IPS DF 4.7 (cell line): ENCODE measurements at regions not wholly inside any gene's neighbourhood (a gene's known extent, or its start where the extent isn't known, plus 50 kb on each side); places are given as distances from the start of the nearest gene placed in this dataset.
"Not testable (repeated sequence)": the region's sequence is repeated elsewhere in the genome, so short reads cannot be mapped to it uniquely, and the experiment has no call there.

ENCODE experiments used
- DNase-seq: peaks from one replicate; pipeline ENCODE4 v3.0.0-alpha.2; 2013; ENCODE audit warnings: low spot score; ENCODE audit errors: extremely low read depth

DNA sequence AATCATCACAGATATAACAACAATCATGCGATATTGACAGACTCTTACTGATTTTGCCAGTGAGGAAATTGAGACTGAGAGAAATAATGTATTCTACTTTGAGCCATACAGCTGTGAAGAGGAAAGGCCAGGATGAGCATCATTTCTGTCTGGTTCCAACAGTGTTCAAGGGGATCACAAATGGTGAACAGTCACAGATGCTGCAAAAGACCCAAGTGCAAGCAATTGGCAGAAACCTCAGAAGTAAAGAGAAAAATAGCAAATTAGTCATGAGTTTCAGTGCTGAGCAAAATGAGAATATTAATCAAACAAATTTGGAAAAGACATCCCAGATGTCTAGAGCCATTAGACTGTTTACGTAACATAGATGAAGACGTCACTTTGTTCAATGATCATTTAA, 114.1 kb downstream of the RAB38 start:
- DNase-seq, result no peak

DNA sequence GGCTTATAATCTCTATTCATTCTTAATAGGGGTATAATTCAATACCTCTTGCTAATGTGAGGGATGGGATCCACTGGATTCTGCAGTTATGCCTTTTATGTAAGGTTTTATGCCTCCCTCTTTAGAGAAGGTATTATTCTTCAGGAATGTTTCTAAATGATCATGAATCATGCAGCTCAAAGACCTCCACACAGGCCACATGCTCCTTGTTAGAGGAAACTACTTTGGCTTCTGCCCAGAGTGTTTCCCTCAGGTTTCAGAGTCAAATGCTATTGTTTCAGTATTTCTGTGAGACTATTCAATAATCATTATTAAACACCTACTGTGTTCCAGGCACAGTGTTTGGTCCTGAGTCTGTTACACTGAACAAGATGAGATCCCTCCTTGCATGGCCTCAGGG, 115.9 kb downstream of the RAB38 start:
- DNase-seq, result no peak

DNA sequence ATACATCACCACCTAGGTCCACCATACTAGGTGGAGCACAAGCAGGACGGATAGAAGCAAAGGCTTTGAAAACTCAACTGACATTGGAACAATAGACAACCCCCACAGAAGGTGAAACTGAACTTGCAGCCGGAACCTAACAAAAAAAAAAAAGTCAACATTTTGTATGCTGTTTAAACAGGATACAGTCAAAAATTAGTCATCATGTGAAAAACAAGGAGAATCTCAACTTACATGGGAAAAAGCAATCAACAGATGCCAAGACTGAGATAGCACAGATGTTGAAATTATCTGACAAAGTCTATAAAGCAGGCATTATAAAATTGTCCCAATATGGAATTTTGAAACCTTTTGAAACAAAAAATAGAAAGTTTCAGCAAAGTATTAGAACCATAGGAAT, 123.8 kb downstream of the RAB38 start:
- no peak for DNase-seq

DNA sequence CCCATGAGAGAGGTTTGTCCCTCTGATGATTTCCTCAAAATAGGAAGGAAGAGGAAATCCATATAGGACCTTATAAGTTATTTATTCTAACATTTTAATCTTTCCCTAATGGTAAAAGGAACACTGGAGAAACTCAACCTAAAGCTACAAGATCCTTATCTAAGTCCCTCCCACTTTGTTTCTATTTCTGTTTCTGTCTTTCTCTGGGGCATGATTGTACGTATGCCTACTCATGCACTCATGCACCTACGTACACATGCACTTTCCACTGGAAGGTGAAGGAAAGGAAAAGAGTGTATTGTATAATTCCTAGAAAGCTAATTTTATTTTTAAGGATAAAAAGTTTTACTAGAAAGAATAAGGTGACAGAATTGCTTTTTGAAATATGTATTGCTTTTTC, 125.0 kb downstream of the RAB38 start:
- DNase-seq, result no peak

DNA sequence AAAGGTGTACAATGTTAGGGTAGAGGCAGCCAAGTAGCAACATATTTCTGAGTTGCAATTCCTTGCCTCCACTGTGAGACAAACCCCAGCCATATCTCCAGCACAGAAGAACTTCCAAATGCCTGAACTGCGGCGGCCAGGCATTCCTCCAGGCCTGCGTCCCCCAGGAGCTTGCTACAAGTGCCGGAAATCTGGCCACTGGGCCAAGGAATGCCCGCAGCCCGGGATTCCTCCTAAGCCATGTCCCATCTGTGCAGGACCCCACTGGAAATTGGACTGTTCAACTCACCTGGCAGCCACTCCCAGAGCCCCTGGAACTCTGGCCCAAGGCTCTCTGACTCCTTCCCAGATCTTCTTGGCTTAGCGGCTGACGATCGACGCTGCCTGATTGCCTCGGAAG, 130.0 kb downstream of the RAB38 start:
- not testable (repeated sequence) for DNase-seq

DNA sequence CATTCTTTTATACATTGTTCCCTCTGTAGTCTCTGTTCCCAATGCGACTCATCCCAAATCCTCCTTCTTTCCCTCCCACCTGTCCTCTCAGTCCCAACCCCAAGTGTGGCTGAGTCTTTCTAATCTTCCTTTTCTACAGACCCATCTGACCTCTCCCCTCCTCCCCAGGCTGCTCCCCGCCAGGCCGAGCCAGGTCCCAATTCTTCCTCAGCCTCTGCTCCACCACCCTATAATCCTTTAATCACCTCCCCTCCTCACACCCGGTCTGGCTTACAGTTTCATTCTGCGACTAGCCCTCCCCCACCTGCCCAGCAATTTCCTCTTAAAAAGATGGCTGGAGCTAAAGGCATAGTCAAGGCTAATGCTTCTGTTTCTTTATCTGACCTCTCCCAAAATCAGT, 130.6 kb downstream of the RAB38 start:
- not testable (repeated sequence) for DNase-seq

DNA sequence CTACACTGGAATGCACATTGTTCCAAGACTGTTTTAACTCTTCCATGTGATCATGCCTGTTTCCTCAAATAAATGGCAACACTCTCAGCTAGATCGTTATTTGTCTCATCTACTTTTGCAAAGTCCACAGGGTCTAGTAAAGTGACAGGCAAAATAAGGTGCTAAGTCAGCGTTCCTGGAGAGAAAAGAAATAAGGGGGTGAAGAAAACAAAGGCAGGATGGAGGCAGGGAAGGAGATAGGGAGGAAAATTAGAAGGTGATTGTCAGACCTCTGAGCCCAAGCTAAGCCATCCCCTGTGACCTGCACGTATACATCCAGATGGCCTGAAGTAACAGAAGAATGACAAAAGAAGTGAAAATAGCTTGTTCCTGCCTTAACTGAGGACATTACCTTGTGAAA, 132.1 kb downstream of the RAB38 start:
- no peak for DNase-seq

DNA sequence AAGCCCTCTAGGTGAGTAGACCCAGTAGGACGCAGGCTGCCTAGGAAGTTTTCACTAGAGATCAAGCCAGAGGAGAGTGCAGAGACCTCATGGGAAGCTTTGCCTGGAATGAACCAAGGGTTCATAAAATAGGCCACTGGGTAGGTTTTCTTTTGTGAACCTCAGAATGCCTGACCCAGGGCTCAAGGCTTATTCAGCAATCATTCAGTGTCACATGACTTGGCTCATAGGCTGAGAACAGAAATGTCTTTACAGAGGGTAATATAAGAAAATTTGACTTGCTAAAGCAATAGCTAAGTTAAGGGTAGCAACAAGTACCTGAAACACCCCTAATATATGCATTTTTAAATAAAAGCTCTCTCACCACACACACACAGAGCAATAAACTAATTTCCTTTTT, 132.6 kb downstream of the RAB38 start:
- DNase-seq, result no peak

DNA sequence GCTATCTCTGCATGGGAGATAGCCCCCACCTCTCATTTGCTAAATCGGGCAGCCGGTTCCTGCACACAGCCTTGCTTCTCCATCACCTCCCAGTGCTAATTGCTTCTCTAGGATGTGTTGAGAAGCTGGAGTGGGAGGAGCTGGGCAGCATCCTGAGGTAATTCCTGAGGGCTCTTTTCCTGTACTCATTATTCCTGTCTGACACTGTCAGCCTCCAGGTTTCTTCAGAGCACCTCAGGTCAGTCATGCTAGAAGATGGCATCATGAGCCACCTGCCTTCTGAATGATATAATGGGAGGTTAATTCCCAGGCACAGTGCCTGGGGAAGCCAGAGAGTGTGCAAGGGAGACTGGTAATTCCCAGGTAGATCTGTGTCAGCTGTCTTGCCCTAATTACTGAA, 133.0 kb downstream of the RAB38 start:
- no peak for DNase-seq

DNA sequence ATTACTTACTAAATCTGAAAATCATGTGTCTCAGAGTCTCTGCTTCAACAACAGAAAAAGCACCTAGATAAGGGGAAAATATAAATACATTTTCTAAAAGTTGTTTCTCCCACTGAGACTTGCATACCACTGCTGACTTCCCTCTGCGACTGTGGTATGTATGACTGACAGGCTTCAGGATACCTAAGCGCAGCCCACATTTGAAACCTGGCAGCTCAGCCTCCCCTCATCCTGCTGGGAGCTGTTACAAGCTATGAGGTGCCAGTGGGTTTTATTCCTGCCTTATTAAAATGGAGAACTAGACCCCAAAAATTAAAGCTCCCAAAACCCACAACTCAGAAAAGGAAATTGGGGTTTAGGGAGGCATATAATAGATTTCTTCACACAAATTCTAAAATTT, 133.6 kb downstream of the RAB38 start:
- no peak for DNase-seq

DNA sequence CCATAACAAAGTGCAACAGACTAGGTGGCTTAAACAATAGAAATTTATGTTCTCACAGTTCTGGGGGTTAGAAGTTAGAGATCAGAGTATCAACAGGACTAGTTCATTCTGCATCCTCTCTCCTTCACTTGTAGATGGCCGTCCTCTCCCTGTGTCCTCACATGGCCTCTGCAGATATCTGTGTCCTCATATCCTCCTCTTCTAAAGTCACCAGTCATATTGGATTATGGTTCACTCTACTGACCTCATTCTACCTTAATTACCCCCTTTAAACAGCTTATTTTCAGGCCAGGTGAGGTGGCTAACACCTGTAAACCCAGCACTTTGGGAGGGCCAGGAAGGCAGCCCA, 135.1 kb downstream of the RAB38 start:
- no peak for DNase-seq

DNA sequence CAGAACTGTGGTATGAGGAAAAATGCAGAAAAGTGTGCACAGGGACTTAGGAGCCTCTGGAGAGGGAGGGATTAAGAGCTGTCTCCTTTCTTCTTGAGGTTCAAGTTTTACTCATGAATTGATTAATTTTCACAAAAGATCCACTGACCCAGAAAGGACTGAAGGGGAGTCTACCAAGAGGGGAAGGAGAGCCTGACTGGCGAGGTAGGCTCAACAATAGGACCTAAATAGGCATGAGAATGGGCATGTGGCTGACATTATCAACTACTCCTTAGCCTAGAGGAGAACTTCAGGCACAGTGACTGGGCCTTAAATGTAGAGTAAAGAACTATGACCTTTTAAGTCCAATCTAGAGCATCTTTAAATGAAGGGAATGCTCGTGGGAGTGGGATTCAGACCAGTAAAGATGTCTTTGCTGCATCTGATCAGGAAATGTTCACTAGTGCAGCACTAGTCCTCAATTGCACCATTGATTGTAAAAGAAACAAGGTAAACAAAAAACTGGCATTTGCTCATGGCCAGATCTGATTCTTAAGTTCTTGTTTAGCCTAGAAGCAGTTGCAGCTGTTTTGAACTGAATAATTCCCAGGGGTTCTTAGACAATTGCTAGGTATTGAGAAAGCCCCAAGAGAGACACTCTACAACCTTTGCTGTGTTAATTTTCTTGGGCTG, 135.6 kb downstream of the RAB38 start:
- DNase-seq, result no peak

DNA sequence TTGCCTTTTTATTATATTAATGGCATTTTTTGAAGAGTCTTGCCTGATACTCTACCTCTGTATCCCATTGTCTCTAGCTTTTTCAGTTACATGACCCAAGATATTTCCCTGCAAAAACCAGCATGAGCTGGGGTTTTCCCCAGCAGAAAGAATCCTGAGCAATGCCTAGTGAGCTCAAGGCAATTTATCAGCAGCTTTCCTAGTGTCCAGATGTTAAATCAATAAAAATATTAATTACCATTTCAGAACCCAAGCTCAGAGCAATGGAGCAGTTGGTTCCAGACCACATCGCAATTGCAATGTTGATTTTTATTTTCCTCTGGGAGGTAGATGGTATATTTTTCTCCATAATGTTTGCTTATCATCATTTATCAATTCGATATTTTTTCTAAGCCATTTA, 137.2 kb downstream of the RAB38 start:
- DNase-seq, result no peak

DNA sequence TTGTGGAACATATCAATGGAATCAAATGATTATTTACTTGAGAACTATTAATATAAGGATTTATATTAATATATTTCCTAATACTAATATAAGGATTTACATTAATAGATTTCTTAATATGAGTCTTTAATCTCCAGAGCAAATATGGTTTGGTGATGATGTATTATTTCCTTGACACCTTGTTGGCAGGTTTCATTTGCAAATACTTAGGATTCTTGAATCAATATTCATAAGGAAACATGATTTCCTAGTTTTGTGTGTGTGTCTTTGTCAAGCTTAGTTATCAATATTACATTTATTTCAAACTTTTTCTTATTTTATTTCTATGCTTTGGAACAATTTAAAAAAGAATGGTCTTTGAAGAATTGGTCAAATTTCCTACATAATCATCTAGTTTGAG, 138.5 kb downstream of the RAB38 start:
- no peak for DNase-seq

DNA sequence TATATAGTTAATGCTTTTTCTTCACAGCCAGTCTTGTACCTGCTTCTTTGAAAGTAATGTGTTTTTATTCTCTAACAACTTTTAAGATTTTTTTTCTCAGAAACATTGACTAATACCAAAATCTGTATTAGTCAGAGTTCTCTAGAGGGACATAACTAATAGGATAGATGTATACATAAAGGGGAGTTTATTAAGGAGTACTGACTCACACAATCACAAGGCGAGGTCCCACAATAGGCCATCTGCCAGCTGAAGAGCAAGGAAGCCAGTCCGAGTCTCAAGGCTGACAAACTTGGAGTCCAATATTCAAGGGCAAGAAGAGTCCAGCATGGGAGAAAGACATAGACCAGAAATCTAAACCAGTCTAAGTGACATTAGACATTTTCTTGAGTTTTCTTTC, 140.0 kb downstream of the RAB38 start:
- no peak for DNase-seq

DNA sequence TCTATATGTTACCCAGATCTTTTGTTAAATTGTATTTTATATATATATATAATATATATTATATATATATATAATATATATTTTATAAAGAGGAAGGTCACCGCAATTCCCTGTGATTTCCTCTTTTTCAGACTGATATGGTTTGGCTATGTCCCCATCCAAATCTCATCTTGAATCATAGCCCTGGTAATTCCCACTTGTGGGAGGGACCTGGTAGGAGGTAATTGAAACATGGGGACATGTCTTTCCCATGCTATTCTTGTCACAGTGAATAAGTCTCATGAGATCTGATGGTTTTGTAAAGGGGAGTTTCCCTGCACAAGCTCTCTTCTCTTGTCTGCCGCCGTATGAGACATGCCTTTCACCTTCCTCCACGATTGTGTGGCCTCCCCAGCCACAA, 157.6 kb downstream of the RAB38 start:
- DNase-seq, result no peak

DNA sequence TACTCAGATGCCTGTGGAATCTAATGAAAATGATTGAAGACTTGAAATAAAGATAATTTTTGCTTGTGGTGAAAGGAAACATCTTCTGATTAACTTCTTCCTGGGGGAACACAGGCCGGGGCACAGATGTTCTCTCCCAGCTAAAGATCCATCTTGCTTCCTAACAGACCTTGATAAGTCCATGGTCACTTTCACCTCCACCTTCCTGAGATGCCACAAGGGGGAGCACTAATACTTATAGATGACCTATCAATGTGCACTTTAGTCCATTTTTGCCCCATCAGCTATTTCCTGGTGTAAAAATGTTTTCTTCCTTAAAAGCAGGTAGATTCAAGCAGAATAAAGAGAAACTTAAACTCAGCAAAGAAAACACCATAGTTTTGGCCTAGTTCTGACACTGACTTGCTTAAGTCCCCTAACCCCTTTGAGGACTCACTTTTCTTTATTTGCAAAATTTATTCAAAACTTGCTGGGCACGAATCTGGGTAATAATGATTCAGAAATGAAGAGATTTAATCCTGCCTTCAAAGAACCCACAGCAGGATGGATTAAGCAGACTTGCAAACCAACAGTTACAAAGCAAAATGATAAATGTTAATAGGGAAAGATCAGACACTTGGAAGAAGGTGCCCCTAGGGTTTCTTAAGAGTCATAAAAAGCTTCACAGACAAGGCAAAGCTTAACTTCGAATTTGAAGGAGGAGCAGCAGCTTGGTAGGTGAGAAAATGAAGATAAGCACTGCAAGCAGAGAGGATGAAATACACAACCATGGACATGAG, 158.7 kb downstream of the RAB38 start:
- peak; percentile 41 for DNase-seq

DNA sequence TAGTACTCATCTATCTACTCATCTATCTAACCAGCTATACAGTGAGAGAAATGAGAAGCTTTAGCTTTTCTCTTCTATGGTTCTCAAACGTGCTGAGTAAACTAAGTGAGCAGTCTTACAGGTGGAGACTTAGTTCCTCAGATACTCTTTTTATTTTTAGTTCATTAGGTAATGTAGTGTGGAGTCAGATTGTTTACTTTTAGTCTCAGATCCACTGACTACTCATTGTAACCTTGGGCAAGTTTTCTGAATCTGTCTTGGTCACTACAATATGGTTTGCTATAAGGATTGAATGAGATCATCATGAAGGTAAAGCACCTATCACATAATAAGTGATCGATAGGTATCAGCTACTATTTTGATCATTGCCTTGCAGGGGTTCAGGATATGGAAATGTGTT, 160.1 kb downstream of the RAB38 start:
- DNase-seq, result no peak

DNA sequence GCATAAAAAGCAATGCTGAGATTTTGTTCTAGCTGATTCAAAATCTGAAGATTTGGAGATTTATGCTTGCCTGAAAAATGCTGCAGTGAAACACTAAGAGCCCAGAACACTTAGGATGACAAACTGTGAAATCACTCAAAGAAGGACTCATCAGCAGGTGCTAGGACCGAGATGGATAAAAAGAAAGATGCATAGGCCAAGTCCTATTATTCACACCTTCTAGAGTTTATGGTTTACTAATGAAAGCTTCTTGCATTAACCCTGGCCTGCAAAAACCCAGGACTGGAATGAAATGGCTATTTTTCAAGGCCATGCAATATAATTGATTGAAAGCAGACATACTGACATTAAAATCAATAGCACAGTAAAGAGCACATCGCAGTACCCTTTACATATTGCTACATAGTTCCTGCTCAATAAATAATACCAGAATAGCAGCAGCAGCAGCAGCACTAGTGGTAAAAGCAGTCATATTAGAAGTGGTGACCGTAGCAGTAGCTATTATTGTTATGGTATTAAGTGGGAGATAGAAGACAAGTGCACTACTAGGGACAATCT, 161.7 kb downstream of the RAB38 start:
- no peak for DNase-seq

DNA sequence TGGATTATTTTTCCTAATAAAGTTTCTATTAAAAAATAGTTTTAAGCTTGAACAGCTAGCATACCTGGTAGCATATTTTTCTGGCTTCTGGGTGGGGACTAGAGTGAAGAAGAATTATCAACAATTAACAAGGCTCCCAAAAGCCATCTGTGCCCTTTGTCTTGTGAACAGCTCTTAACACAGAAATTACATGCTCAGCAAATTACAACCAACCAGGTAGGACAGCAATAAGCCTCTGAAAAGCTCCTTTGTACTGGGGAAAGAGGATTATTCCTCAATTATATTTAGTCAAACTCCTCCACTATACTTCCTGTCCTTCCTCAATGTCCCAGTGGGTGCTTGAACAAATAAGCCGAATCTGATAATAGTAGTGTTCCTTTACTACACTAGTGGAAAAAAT, 162.8 kb downstream of the RAB38 start:
- no peak for DNase-seq

DNA sequence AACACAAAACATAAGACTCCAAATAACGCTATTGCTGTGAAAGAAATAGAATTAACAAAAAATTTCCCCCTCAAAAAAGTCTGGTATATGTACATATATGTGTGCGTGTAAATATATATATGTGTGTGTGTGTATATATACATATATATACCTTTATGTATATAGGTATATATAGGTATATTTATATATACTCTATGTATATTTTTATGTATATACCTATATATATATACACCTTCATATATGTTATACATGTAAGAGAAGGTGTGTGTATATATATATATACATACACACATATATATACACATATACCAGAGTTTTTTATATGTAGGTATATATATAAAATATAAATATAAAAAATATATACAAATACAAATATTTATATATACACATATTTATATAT, 199.2 kb downstream of the RAB38 start:
- DNase-seq, result no peak

DNA sequence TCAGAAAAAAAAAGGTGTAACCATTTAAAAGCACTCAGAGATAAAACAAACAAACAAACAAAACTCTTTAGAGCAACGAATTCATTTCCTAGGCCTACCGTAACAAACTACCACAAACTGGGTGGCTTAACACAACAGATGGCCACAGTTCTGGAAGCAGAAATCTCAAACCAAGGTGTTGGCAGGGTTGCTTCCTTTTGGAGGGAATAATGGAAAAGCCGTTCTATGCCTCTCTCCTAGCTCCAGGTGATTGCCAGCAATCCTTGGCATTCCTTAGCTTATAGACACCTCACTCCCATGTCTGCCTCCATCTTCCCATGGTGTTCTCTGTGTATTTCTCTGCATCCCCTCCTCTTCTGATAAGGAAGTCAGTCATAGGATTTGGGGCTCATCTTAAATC, 200.4 kb downstream of the RAB38 start:
- DNase-seq, result no peak

DNA sequence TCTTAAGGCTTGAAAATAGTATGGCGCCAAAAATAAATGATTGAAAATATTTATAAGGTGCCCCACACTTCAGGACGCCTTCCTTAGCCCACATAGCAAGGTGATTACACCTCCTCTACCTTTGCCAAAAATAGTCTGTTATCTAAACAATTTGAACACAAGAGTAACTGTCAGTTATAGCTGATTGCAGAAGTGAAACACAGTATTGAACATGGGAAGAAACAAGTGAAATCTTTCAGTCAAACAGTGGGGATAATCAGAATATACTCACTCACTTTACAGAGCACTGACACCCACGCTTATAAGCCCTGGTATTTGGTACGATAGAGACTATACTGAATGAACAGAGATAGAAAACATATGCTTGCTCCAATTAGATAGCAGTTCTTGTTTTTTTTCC, 203.1 kb downstream of the RAB38 start:
- DNase-seq, result no peak
